Loucy (cell line): ENCODE measurements at regions not wholly inside any gene's neighbourhood (a gene's known extent, or its start where the extent isn't known, plus 50 kb on each side); places are given as distances from the start of the nearest gene placed in this dataset.

Experiments used
- H2AFZ ChIP-seq: fragments of 200-600 bp; sonication (generic); 2 replicates; pipeline ENCODE4 v1.6.0; 2016; ENCODE audit warnings: antibody characterized with exemption, mild to moderate bottlenecking, low read length, moderate library complexity
- H3F3A ChIP-seq: fragments of 200-600 bp; 2 replicates; pipeline ENCODE4 v1.6.0; 2016; ENCODE audit warnings: antibody characterized with exemption, low read depth, mild to moderate bottlenecking
- H3K27me3 ChIP-seq: fragments of 200-600 bp; sonication (generic); 2 replicates; pipeline ENCODE4 v1.6.1; 2014; ENCODE audit warnings: low read length, mild to moderate bottlenecking; ENCODE audit not compliant: insufficient read depth, poor library complexity, severe bottlenecking
- H3K36me3 ChIP-seq: fragments of 200-600 bp; sonication (generic); 2 replicates; pipeline ENCODE4 v1.6.1; 2016; ENCODE audit warnings: low read length; ENCODE audit not compliant: insufficient read depth
- H3K4me1 ChIP-seq: fragments of 200-600 bp; sonication (generic); 2 replicates; pipeline ENCODE4 v1.5.1; 2014; ENCODE audit warnings: low read length, mild to moderate bottlenecking; ENCODE audit not compliant: insufficient read depth, poor library complexity, severe bottlenecking
- H3K4me2 ChIP-seq: fragments of 200-600 bp; sonication (generic); 2 replicates; pipeline ENCODE4 v1.6.0; 2014; ENCODE audit warnings: antibody characterized with exemption, low read length, low read depth, mild to moderate bottlenecking; ENCODE audit not compliant: poor library complexity, severe bottlenecking
- H3K4me3 ChIP-seq: fragments of 200-600 bp; sonication (generic); 2 replicates; pipeline ENCODE4 v1.5.1; 2014; ENCODE audit warnings: low read length, mild to moderate bottlenecking, mixed read lengths; ENCODE audit not compliant: poor library complexity, severe bottlenecking
- H3K79me2 ChIP-seq: fragments of 200-600 bp; sonication (generic); 2 replicates; pipeline ENCODE4 v1.6.1; 2014; ENCODE audit warnings: low read length; ENCODE audit not compliant: insufficient read depth
- H3K9ac ChIP-seq: fragments of 200-600 bp; sonication (generic); 2 replicates; pipeline ENCODE4 v1.6.0; 2014; ENCODE audit warnings: mild to moderate bottlenecking, low read depth, low read length, moderate library complexity; ENCODE audit not compliant: poor library complexity, severe bottlenecking
- H3K9me2 ChIP-seq: fragments of 200-600 bp; sonication (generic); replicated peaks from 2 replicates; pipeline ENCODE4 v1.6.1; 2016; ENCODE audit warnings: low read depth, low read length, mixed read lengths
- H3K9me3 ChIP-seq: fragments of 200-600 bp; sonication (generic); 2 replicates; pipeline ENCODE4 v1.6.1; 2014; ENCODE audit warnings: mild to moderate bottlenecking, antibody characterized with exemption, low read length, low read depth; ENCODE audit not compliant: insufficient read depth
- H4K20me1 ChIP-seq: fragments of 200-600 bp; sonication (generic); 2 replicates; pipeline ENCODE4 v1.6.0; 2014; ENCODE audit warnings: antibody characterized with exemption, low read length, mild to moderate bottlenecking; ENCODE audit not compliant: insufficient read depth, poor library complexity, severe bottlenecking
- EZH2phosphoT487 ChIP-seq: fragments of 200-600 bp; IDR thresholded peaks from 2 replicates; pipeline ENCODE4 v1.6.1; 2018; ENCODE audit warnings: antibody characterized with exemption, mild to moderate bottlenecking, moderate library complexity, borderline replicate concordance
- TF ChIP-seq, protein P1 (sequence below): fragments of 200-600 bp; sonication (generic); conservative IDR thresholded peaks from 2 replicates; pipeline ENCODE4 v1.5.1; 2014; ENCODE audit warnings: mild to moderate bottlenecking, antibody characterized with exemption, low read length

GRCh38 chr2:11904941-11905340, 158.5 kb downstream of the LPIN1 start:
- Histone ChIP-seq H3K79me2 (no peaks in the 10 kb centered on the region), H3K4me3 (no peak overlapping the region), H3K27me3 (no peaks in the 10 kb centered on the region), H3K9me2 (no peaks in the 10 kb centered on the region), H3K4me2 (no peak overlapping the region), H3K9ac (no peak overlapping the region), H4K20me1 (no peaks in the 10 kb centered on the region), H3K36me3 (no peaks in the 10 kb centered on the region), H2AFZ (no peak overlapping the region), H3K4me1 (no peaks in the 10 kb centered on the region), H3K9me3 (no peaks in the 10 kb centered on the region), H3F3A (no peaks in the 10 kb centered on the region)
- TF ChIP-seq EZH2phosphoT487, result no peak
- TF ChIP-seq, protein P1, sequence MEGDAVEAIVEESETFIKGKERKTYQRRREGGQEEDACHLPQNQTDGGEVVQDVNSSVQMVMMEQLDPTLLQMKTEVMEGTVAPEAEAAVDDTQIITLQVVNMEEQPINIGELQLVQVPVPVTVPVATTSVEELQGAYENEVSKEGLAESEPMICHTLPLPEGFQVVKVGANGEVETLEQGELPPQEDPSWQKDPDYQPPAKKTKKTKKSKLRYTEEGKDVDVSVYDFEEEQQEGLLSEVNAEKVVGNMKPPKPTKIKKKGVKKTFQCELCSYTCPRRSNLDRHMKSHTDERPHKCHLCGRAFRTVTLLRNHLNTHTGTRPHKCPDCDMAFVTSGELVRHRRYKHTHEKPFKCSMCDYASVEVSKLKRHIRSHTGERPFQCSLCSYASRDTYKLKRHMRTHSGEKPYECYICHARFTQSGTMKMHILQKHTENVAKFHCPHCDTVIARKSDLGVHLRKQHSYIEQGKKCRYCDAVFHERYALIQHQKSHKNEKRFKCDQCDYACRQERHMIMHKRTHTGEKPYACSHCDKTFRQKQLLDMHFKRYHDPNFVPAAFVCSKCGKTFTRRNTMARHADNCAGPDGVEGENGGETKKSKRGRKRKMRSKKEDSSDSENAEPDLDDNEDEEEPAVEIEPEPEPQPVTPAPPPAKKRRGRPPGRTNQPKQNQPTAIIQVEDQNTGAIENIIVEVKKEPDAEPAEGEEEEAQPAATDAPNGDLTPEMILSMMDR, result no peak

- H3K4me3 ChIP-seq, result no peak overlapping the region
- no peaks in the 10 kb centered on the region for H3K79me2 ChIP-seq
- no peaks in the 10 kb centered on the region for H3F3A ChIP-seq
- H3K9ac ChIP-seq, result no peak overlapping the region
- no peaks in the 10 kb centered on the region for H4K20me1 ChIP-seq
- H3K4me2 ChIP-seq, result no peak overlapping the region
- H3K36me3 ChIP-seq, result no peaks in the 10 kb centered on the region
- H3K27me3 ChIP-seq, result no peaks in the 10 kb centered on the region
- no peak for TF ChIP-seq EZH2phosphoT487
- TF ChIP-seq, protein P1, result no peak
- no peak overlapping the region for H2AFZ ChIP-seq
- H3K9me3 ChIP-seq, result no peaks in the 10 kb centered on the region
- no peaks in the 10 kb centered on the region for H3K4me1 ChIP-seq
- no peaks in the 10 kb centered on the region for H3K9me2 ChIP-seq
These were observed 160.8 kb downstream of the LPIN1 start for GRCh38 chr2:11907190-11907589.

DNA sequence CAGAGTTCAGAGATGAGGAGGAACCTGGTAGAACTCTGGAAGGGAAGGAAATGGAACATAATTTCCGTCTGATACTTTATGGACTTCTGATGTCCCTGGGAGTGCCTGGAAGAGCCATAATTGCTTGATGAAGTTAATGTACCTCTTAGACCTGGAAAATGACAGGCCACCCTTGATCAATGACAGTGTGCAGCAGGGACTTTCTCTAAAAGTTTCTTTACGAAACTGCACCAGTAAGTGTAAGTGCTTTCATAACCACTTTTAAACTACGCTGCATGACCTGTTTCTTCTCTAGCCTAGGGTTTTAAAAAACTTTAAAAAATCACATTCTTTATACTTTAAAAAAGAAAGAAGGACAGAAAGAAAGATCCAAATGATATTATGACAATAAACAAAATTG, 164.5 kb downstream of the LPIN1 start:
- no peak overlapping the region for H3K9ac ChIP-seq
- no peak overlapping the region for H2AFZ ChIP-seq
- H3K4me1 ChIP-seq, result no peaks in the 10 kb centered on the region
- H3F3A ChIP-seq, result no peaks in the 10 kb centered on the region
- no peak overlapping the region for H3K4me2 ChIP-seq
- no peaks in the 10 kb centered on the region; the same call in 1 of the 2 replicates for H3K9me3 ChIP-seq
- H3K79me2 ChIP-seq, result no peaks in the 10 kb centered on the region
- TF ChIP-seq, protein P1, result no peak
- TF ChIP-seq EZH2phosphoT487, result no peak
- H4K20me1 ChIP-seq, result no peaks in the 10 kb centered on the region
- no peaks in the 10 kb centered on the region for H3K36me3 ChIP-seq
- no peak overlapping the region for H3K4me3 ChIP-seq
- H3K9me2 ChIP-seq, result no peaks in the 10 kb centered on the region
- no peaks in the 10 kb centered on the region for H3K27me3 ChIP-seq
